OCI-LY7 (cell line): ENCODE measurements at regions not wholly inside any gene's neighbourhood (a gene's known extent, or its start where the extent isn't known, plus 50 kb on each side); places are given as distances from the start of the nearest gene placed in this dataset.

Source experiments
- EZH2phosphoT487 ChIP-seq: fragments of 200-600 bp; sonication (generic); IDR thresholded peaks from 2 replicates; pipeline ENCODE4 v1.6.1; 2018; ENCODE audit warnings: low read depth, borderline replicate concordance, mild to moderate bottlenecking, mixed run types, antibody characterized with exemption, low read length, moderate library complexity, mixed read lengths
- TF ChIP-seq, protein P1 (sequence below): fragments of 200-600 bp; sonication (generic); conservative IDR thresholded peaks from 2 replicates; pipeline ENCODE4 v1.5.1; 2014; ENCODE audit warnings: mild to moderate bottlenecking, antibody characterized with exemption, low read length, moderate library complexity, mixed read lengths

DNA sequence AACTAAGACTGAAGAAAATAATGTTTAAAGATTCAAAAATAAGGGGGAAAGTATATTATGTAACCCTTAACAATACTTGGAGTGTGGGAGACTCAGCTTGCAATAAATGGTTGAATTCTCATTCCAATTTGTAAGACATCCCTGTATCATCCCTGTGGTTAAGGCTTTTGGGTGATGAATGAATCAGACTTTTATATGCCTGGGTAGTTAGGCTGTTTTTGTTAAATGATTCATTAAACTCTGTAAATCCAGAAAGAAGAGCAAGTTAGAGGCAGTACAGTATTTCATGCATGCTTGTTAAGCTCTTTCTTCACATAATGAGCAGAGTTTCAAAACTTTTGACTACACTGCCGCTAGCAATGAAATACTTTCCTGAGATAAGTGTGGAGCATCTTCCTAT lies 948.8 kb downstream of the SOCS6 start:
- TF ChIP-seq EZH2phosphoT487, result no peak
- TF ChIP-seq, protein P1, sequence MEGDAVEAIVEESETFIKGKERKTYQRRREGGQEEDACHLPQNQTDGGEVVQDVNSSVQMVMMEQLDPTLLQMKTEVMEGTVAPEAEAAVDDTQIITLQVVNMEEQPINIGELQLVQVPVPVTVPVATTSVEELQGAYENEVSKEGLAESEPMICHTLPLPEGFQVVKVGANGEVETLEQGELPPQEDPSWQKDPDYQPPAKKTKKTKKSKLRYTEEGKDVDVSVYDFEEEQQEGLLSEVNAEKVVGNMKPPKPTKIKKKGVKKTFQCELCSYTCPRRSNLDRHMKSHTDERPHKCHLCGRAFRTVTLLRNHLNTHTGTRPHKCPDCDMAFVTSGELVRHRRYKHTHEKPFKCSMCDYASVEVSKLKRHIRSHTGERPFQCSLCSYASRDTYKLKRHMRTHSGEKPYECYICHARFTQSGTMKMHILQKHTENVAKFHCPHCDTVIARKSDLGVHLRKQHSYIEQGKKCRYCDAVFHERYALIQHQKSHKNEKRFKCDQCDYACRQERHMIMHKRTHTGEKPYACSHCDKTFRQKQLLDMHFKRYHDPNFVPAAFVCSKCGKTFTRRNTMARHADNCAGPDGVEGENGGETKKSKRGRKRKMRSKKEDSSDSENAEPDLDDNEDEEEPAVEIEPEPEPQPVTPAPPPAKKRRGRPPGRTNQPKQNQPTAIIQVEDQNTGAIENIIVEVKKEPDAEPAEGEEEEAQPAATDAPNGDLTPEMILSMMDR, result no peak
